Renal cortical epithelial cell (primary cell): ENCODE measurements at regions not wholly inside any gene's neighbourhood (a gene's known extent, or its start where the extent isn't known, plus 50 kb on each side); places are given as distances from the start of the nearest gene placed in this dataset.

Experiments used
- DNase-seq: peaks from one replicate; pipeline ENCODE4 v3.0.0-alpha.2; 2011; ENCODE audit warnings: low read depth

GRCh38 chr4:123096038-123096437 is 173.6 kb upstream of the NUDT6 start:
- peak; percentile 4 for DNase-seq

DNA sequence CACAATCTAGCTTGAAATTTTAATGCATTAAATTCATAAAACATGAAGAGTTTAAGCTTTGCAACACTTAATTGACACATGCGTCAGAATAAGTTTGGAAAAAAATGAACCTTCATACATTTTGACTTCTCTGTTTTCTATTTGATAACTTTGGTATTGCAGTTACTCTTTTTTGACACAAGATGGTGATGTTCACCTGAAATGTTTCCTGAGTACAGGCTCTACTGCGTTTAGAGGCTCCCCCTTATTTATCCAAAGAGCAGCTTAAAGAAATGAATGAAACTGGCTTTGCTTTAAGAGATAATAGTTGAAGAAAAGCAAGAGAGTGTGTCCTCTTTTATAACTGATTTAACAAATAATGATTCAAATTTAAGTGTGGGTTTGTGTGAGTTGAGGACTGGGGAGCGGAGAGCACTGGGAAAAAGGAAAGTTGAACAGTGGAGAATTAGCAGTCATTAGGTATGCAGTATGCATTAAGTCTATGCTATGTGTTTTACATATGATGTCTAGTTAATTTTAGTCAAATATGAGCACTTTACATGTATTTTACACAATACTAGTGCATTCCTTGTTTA is 180.6 kb upstream of the NUDT6 start:
- DNase-seq = peak; percentile 54

GRCh38 chr4:123104310-123105025 is 182.1 kb upstream of the NUDT6 start:
- DNase-seq = no peak

DNA sequence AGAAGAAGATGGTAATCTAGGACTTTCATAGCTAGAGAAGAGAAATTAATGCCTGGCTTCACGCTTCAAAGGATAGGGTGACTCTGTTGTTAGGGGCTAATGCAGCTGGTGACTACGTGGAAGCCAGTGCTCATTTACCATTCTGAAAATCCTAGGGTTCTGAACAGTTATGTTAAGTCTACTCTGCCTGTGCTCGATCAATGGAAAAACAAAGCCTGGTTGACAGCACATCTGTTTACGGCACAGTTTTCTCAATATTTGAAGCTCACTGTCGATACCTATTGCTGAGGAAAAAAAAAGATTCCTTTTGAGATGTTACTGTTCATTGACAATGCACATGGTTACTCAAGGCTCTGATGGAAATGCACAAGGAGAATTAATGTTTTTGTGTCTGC is 182.6 kb upstream of the NUDT6 start:
- no peak for DNase-seq

DNA sequence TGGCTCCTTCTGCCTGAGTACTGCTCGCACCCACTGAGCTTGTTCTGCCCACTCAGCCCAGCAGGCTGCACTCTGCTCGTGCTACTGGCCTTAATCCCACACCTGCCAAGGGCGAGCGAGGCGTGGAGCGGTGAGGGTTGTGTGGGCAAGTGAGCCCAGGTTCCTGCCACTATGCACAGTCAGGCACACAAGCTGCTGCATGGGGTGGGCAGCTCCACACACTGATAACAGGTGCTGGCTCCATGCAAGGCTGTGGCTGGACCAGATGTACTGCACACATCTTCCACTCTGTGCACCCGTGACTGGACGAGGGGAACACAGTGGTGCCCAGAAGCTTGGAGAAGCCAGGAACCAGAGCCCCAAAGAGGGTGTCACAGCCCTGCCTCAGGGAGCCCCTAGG is 184.3 kb upstream of the NUDT6 start:
- no peak for DNase-seq

- no peak for DNase-seq
Observed at GRCh38 chr4:123107444-123108252, 185.3 kb upstream of the NUDT6 start.

DNA sequence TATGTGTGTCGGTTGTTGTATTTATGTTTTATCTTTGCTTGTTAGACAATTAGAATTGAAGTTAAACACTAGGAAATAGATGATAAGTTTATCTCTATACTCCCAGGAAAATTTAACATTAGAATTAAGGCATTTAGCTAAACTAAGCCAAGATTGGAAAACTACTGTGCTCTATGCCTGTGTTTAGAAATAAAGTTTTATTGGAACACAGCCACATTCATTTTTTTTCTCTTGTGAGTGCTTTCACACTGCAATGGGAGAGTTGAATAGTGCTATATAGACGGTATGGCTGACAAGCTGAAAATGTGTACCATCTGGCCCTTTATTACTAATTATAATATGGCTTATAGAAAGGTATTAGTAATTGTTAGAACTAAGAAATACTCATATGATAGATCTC is 186.7 kb upstream of the NUDT6 start:
- no peak for DNase-seq

DNA sequence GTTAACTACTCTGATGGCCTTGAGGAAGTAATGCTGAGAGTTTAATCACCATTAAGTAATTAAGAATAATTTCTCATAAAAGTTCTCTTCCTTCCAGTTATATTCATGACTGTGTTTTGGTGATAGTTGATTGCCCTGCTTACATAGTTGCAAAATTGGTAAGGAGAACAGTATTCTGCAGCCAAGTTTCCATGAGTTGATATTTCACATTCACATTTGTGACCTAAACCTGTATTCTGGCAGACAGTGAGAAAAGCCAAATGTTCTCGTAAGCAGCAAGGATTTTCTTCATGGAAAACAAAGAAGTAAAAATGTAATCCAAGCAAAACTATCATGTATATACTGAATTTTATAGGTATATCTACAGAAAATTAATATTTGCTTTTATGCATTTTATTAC is 187.8 kb upstream of the NUDT6 start:
- no peak for DNase-seq

DNA sequence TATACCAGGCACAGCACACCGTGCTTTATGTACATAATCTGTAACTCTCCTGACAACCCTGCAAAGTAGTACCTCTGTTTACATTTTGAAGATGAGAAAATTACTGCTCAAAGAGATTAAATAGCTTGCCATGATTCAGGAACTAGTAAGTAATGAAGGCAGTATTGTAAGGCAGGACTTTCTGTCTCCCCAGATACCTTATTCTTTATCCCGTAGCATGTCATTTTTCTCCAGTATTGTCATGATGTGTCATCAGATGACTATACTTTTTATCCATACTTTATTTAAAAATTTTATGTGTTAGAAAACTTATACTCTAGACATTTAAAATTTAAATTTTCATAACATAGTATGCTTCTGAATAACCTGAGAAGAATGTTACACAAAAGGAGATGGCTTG is 188.3 kb upstream of the NUDT6 start:
- DNase-seq = no peak

DNA sequence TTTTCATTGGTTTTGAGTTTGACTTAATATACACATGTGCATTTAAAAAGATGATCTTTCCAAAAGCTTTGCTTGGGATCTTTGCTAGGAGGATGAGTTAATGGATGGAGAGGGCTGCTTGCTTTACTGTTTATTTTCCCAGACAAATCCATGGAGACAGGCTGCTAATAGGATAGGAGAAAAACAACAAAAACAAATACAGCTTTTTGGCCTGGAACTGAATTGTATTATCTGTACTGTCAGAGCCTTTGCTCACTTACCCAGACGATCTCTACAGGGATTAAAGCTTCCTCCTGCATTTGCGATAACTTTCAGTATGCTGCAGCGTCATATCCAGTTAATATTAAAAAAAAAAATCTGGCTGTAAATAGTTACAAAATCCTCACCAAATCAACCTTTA is 190.8 kb upstream of the NUDT6 start:
- no peak for DNase-seq

- no peak for DNase-seq
Observed at GRCh38 chr4:123114084-123114914, 191.9 kb upstream of the NUDT6 start.

DNA sequence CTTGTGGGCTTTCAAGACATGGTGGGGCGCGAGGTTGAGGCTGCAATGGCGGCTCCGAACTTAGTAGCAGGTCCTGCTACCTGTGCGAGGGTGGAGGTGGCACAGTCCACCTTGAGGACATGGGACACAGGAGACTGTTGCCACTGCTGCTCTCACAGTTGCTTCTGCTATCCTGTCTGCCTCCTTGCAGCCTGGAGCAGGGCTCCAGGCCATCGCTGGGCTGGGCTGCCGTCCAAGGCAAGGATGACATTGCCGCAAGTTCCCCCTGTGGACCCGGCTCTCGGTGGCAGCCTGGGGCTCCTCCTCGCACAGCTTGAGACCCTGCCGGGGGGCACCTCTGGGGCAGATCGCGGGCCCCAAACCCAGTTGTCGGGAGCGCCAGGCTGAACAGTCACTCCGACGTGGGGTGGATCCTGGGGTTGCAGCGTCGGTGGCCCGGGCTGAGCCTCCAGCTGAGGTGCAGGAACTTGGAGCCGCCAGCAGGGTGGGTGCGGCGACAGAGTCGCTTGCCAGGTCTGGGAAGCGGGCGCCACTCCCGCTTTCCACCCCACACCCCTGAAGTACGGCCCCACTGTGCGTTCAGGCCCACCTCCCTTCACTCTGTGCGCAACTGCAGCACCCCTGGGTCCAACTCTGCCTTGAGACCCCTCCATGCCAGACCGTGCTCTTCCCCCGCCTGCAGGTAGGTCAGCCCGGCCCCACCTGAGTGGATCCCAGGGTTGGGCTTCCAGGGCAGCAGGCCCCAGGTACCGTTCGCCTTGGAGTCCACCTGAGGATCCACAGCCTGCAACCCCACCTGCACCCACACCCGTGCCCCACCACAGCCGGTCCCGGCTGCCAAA is 192.7 kb upstream of the NUDT6 start:
- no peak for DNase-seq

- no peak for DNase-seq
Observed at GRCh38 chr4:123116412-123116811, 194.0 kb upstream of the NUDT6 start.

DNA sequence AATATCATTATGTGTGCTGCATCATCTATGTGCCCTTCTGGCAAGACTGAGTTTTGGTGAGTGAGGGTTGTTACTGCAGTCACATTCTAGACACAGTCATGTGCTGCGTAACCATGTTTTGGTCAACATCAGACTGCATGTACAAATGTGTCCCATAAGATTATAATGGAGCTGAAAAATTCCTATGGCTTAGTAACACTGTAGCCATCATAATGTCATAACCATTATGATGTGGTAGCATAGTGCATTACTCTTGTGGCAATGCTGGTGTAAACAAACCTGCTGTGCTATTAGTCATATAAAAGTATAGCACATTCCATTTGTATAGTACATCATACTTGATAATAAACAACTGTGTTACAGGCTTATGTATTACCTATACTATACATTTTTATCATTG is 198.1 kb upstream of the NUDT6 start:
- DNase-seq = peak; percentile 17

DNA sequence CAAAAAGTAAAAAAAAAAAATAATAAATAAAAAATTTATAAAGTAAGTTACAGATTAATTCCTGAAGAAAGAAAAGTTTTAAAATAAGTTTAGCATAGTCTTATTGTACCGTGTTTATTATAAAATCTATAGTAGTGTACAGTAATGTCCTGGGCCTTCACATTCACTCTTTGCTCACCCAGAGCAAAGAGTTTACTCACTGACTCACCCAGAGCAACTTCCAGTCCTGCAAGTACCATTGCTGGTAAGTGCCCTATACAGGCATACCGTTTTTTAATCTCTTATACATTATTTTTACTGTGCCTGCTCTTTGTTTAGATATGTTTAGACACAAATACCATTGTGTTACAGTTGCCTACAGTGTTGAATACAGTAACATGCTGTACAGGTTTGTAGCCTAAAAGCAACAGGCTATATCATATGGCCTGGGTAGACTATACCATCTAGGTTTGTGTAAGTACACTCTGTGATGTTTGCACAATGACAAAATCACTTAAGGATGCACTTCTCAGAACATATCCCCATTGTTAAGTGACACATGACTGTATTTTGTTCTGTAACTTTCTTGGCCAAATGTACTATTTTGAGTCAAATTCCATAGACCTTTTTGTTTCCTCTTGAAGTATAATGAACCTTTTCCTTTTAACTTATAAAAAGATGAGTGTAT is 199.0 kb upstream of the NUDT6 start:
- DNase-seq = no peak

- DNase-seq = no peak
Observed at GRCh38 chr4:123125477-123125876, 203.1 kb upstream of the NUDT6 start.

GRCh38 chr4:123127218-123127617 is 204.8 kb upstream of the NUDT6 start:
- peak; percentile 19 for DNase-seq

- no peak for DNase-seq
Observed at GRCh38 chr4:123127875-123128274, 205.5 kb upstream of the NUDT6 start.

- DNase-seq = no peak
Observed at GRCh38 chr4:123133397-123134050, 211.1 kb upstream of the NUDT6 start.

- no peak for DNase-seq
Observed at GRCh38 chr4:123144616-123145015, 222.2 kb upstream of the NUDT6 start.
